IMR-90 (cell line): ENCODE measurements at regions not wholly inside any gene's neighbourhood (a gene's known extent, or its start where the extent isn't known, plus 50 kb on each side); places are given as distances from the start of the nearest gene placed in this dataset.

ENCODE experiments used
- ATAC-seq: fragments of 200-7000 bp; cut with Tn5 transposase; 2 replicates; pipeline ENCODE4 v1.9.1; 2020; ENCODE audit warnings: low read depth, mild to moderate bottlenecking, moderate library complexity
- BruUV-seq: library from RNA; stranded (reverse); fragments of 400-500 nt; replicated peaks from 2 replicates; lab custom pipeline; 2021; lab: Mats Ljungman, UMichigan
- CTCF ChIA-PET: fragments of 300-600 bp; formaldehyde crosslinking; extraction: SDS; loops from one replicate; lab custom pipeline; 2021; ENCODE audit warnings: antibody characterized with exemption; lab: Yijun Ruan, JAX
- POLR2A ChIA-PET: fragments of 300-600 bp; sonication (Branson Sonifier 250); formaldehyde crosslinking; loops from one replicate; lab custom pipeline; 2022; ENCODE audit warnings: antibody characterized with exemption; ENCODE audit not compliant: unreplicated experiment; lab: Charles Lee
- DNase-seq: peaks from one replicate; pipeline ENCODE4 v3.0.0; 2013
- H2AFZ ChIP-seq: replicated peaks from 2 replicates; pipeline ENCODE3; 2013; ENCODE audit warnings: low read length, mild to moderate bottlenecking; ENCODE audit not compliant: poor library complexity
- H2AK5ac ChIP-seq: 2 replicates; pipeline ENCODE4 v1.6.1; 2013; ENCODE audit warnings: low read depth, low read length, inconsistent platforms
- H2AK9ac ChIP-seq: replicated peaks from 2 replicates; pipeline ENCODE3; 2013; ENCODE audit warnings: mild to moderate bottlenecking, low read depth, low read length, moderate library complexity; ENCODE audit not compliant: poor library complexity
- H2BK120ac ChIP-seq: 2 replicates; pipeline ENCODE4 v1.6.1; 2013; ENCODE audit warnings: low read depth, low read length, inconsistent platforms
- H2BK15ac ChIP-seq: 3 replicates; pipeline ENCODE4 v1.6.1; 2013; ENCODE audit warnings: low read depth, low read length, inconsistent platforms
- H2BK20ac ChIP-seq: 2 replicates; pipeline ENCODE4 v1.6.1; 2013; ENCODE audit warnings: low read depth, mild to moderate bottlenecking, inconsistent platforms, low read length, moderate library complexity
- H2BK5ac ChIP-seq: 2 replicates; pipeline ENCODE4 v1.6.1; 2013; ENCODE audit warnings: mild to moderate bottlenecking, low read depth, low read length, inconsistent platforms; ENCODE audit not compliant: poor library complexity, severe bottlenecking
- H3K14ac ChIP-seq: replicated peaks from 2 replicates; pipeline ENCODE4 v1.6.1; 2013; ENCODE audit warnings: low read depth, low read length, inconsistent platforms
- H3K18ac ChIP-seq: 2 replicates; pipeline ENCODE4 v1.6.1; 2013; ENCODE audit warnings: low read depth, low read length, control low read depth
- H3K23ac ChIP-seq: 2 replicates; pipeline ENCODE4 v1.6.1; 2013; ENCODE audit warnings: low read depth, low read length, inconsistent platforms
- H3K27ac ChIP-seq: 2 replicates; pipeline ENCODE4 v1.5.1; 2013; ENCODE audit warnings: mild to moderate bottlenecking, control low read depth, low read length; ENCODE audit not compliant: insufficient read depth
- H3K27me3 ChIP-seq: 2 replicates; pipeline ENCODE4 v1.6.1; 2013; ENCODE audit warnings: low read length; ENCODE audit not compliant: control insufficient read depth, insufficient read depth
- H3K36me3 ChIP-seq: 2 replicates; pipeline ENCODE4 v1.6.1; 2013; ENCODE audit warnings: low read length, mixed read lengths; ENCODE audit not compliant: control insufficient read depth, insufficient read depth
- H3K4ac ChIP-seq: 2 replicates; pipeline ENCODE4 v1.6.1; 2013; ENCODE audit warnings: low read depth, low read length, inconsistent platforms
- H3K4me1 ChIP-seq: 2 replicates; pipeline ENCODE4 v1.6.1; 2013; ENCODE audit warnings: low read length, mixed read lengths; ENCODE audit not compliant: control insufficient read depth, insufficient read depth
- H3K4me2 ChIP-seq: 2 replicates; pipeline ENCODE4 v1.6.1; 2013; ENCODE audit warnings: low read depth, mild to moderate bottlenecking, control low read depth, low read length, moderate library complexity
- H3K4me3 ChIP-seq: 2 replicates; pipeline ENCODE4 v1.5.1; 2013; ENCODE audit warnings: low read depth, mild to moderate bottlenecking, control low read depth, low read length, moderate library complexity; ENCODE audit not compliant: insufficient read depth
- H3K56ac ChIP-seq: 2 replicates; pipeline ENCODE4 v1.6.1; 2013; ENCODE audit warnings: low read length, inconsistent platforms; ENCODE audit not compliant: insufficient read depth; ENCODE audit errors: extremely low read depth
- H3K79me1 ChIP-seq, 2 experiments: 2 replicates each; pipeline ENCODE4 v1.6.1; 2013; ENCODE audit warnings: low read length in 2 of 2, inconsistent platforms in 1 of 2, low read depth in 1 of 2
- H3K9ac ChIP-seq: 2 replicates; pipeline ENCODE4 v1.6.1; 2013; ENCODE audit warnings: low read depth, low read length, control low read depth
- H3K9me1 ChIP-seq: 2 replicates; pipeline ENCODE4 v1.6.1; 2013; ENCODE audit warnings: low read length, inconsistent platforms; ENCODE audit not compliant: insufficient read depth
- H3K9me3 ChIP-seq: 2 replicates; pipeline ENCODE4 v1.6.1; 2013; ENCODE audit warnings: low read length; ENCODE audit not compliant: control insufficient read depth, insufficient read depth
- H4K20me1 ChIP-seq: 2 replicates; pipeline ENCODE4 v1.6.1; 2013; ENCODE audit warnings: low read length, inconsistent platforms; ENCODE audit not compliant: insufficient read depth
- H4K5ac ChIP-seq: 2 replicates; pipeline ENCODE4 v1.6.1; 2013; ENCODE audit warnings: mild to moderate bottlenecking, low read depth, low read length, control low read depth
- H4K8ac ChIP-seq, 2 experiments: 2 replicates each; pipeline ENCODE4 v1.6.1; 2013; ENCODE audit warnings: low read depth in 2 of 2, low read length in 2 of 2, control low read depth in 1 of 2, inconsistent platforms in 1 of 2
- H4K91ac ChIP-seq: 2 replicates; pipeline ENCODE4 v1.6.1; 2013; ENCODE audit warnings: low read depth, low read length, inconsistent platforms; ENCODE audit not compliant: insufficient read depth
- BHLHE40 ChIP-seq: fragments of 150-350 bp; IDR thresholded peaks from 2 replicates; pipeline ENCODE4 v1.6.1; 2016; ENCODE audit warnings: mild to moderate bottlenecking, low read depth, low read length
- ELK1 ChIP-seq: fragments of 150-350 bp; IDR thresholded peaks from 2 replicates; pipeline ENCODE4 v1.6.1; 2016; ENCODE audit warnings: low read depth, mild to moderate bottlenecking, low read length, moderate library complexity, borderline replicate concordance
- WGBS, 2 experiments: methylation state at CpG; one replicate each; pipeline versions ENCODE4 v1.1.5 to v1.1.7; 2013; ENCODE audit warnings: missing lambda C conversion rate in 2 of 2; ENCODE audit not compliant: insufficient read length in 1 of 2; ENCODE audit errors: extremely low coverage in 2 of 2; 5-methylcytosine and 5-hydroxymethylcytosine counted together
- dilution Hi-C: fragments of 300-500 bp; cut with HindIII; formaldehyde crosslinking; loops from one replicate; pipeline ENCODE4 v1.14.3; 2018; ENCODE audit warnings: low sequenced_read_pairs; ENCODE audit not compliant: unreplicated experiment
- in situ Hi-C: fragments of 300-500 bp; cut with MboI; formaldehyde crosslinking; loops from 3 replicates; pipeline ENCODE4 v1.14.3; 2019; ENCODE audit warnings: low sequenced_read_pairs, inconsistent platforms, mixed read lengths
- intact Hi-C: fragments of 100-400 bp; cut with micrococcal nuclease; formaldehyde crosslinking; loops from 2 replicates; pipeline ENCODE4 v1.10.0; 2022
- TF ChIP-seq, protein P1 (sequence below): fragments of 150-350 bp; IDR thresholded peaks from 2 replicates; pipeline ENCODE4 v1.6.1; 2017; ENCODE audit warnings: mild to moderate bottlenecking, antibody characterized with exemption, low read length, low read depth

GRCh38 chr4:27360790-27361267, 500.2 kb downstream of the STIM2 start:
- DNase-seq: peak; percentile 4

More at GRCh38 chr4:27360790-27361267, 500.2 kb downstream of the STIM2 start:
- ChIA-PET POLR2A (no interaction called here), CTCF (no interaction called here)
- Histone ChIP-seq H3K23ac (no peak overlapping the region), H3K4me2 (no peak overlapping the region), H2AK9ac (no peak overlapping the region), H3K14ac (no peak overlapping the region), H3K79me1 (no peaks in the 10 kb centered on the region), H3K27ac (no peak overlapping the region), H3K56ac (no peak overlapping the region), H2BK120ac (no peak overlapping the region), H3K27me3 (no peaks in the 10 kb centered on the region), H3K9me3 (peaks cover 4% of the 10 kb centered on the region; the same call in 1 of the 2 replicates), H3K4ac (no peak overlapping the region), H3K4me3 (no peak overlapping the region), H3K9ac (no peak overlapping the region), H4K91ac (no peak overlapping the region), H4K8ac (no peak overlapping the region), H2AK5ac (no peak overlapping the region), H4K5ac (no peak overlapping the region), H3K4me1 (no peaks in the 10 kb centered on the region), H2BK5ac (no peak overlapping the region), H2BK20ac (no peak overlapping the region), H2AFZ (no peak overlapping the region), H3K9me1 (no peaks in the 10 kb centered on the region), H3K18ac (no peak overlapping the region), H2BK15ac (no peak overlapping the region), H3K36me3 (no peaks in the 10 kb centered on the region), H4K20me1 (no peaks in the 10 kb centered on the region)
- ATAC-seq: no peak; the same call in 1 of the 2 replicates
- intact Hi-C loops: no loop called here
- dilution Hi-C loops: no loop called here
- 0% methylated on average over 1 of the region's 7 CpGs; no CpG with 5 or more reads in 1 of the 2 experiments for WGBS, 2 experiments
- no peak for TF ChIP-seq ELK1
- no peak for TF ChIP-seq BHLHE40
- TF ChIP-seq, protein P1, sequence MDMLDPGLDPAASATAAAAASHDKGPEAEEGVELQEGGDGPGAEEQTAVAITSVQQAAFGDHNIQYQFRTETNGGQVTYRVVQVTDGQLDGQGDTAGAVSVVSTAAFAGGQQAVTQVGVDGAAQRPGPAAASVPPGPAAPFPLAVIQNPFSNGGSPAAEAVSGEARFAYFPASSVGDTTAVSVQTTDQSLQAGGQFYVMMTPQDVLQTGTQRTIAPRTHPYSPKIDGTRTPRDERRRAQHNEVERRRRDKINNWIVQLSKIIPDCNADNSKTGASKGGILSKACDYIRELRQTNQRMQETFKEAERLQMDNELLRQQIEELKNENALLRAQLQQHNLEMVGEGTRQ: no peak
- in situ Hi-C loops: no loop called here
- no TSS peak for BruUV-seq
